Loucy (cell line): ENCODE measurements at regions not wholly inside any gene's neighbourhood (a gene's known extent, or its start where the extent isn't known, plus 50 kb on each side); places are given as distances from the start of the nearest gene placed in this dataset.
"Not testable (repeated sequence)": the region's sequence is repeated elsewhere in the genome, so short reads cannot be mapped to it uniquely, and the experiment has no call there.

Source experiments
- H2AFZ ChIP-seq: fragments of 200-600 bp; sonication (generic); 2 replicates; pipeline ENCODE4 v1.6.0; 2016; ENCODE audit warnings: antibody characterized with exemption, mild to moderate bottlenecking, low read length, moderate library complexity
- H3F3A ChIP-seq: fragments of 200-600 bp; 2 replicates; pipeline ENCODE4 v1.6.0; 2016; ENCODE audit warnings: antibody characterized with exemption, low read depth, mild to moderate bottlenecking
- H3K27me3 ChIP-seq: fragments of 200-600 bp; sonication (generic); 2 replicates; pipeline ENCODE4 v1.6.1; 2014; ENCODE audit warnings: low read length, mild to moderate bottlenecking; ENCODE audit not compliant: insufficient read depth, poor library complexity, severe bottlenecking
- H3K36me3 ChIP-seq: fragments of 200-600 bp; sonication (generic); 2 replicates; pipeline ENCODE4 v1.6.1; 2016; ENCODE audit warnings: low read length; ENCODE audit not compliant: insufficient read depth
- H3K4me1 ChIP-seq: fragments of 200-600 bp; sonication (generic); 2 replicates; pipeline ENCODE4 v1.5.1; 2014; ENCODE audit warnings: low read length, mild to moderate bottlenecking; ENCODE audit not compliant: insufficient read depth, poor library complexity, severe bottlenecking
- H3K4me2 ChIP-seq: fragments of 200-600 bp; sonication (generic); 2 replicates; pipeline ENCODE4 v1.6.0; 2014; ENCODE audit warnings: antibody characterized with exemption, low read length, low read depth, mild to moderate bottlenecking; ENCODE audit not compliant: poor library complexity, severe bottlenecking
- H3K4me3 ChIP-seq: fragments of 200-600 bp; sonication (generic); 2 replicates; pipeline ENCODE4 v1.5.1; 2014; ENCODE audit warnings: low read length, mild to moderate bottlenecking, mixed read lengths; ENCODE audit not compliant: poor library complexity, severe bottlenecking
- H3K79me2 ChIP-seq: fragments of 200-600 bp; sonication (generic); 2 replicates; pipeline ENCODE4 v1.6.1; 2014; ENCODE audit warnings: low read length; ENCODE audit not compliant: insufficient read depth
- H3K9ac ChIP-seq: fragments of 200-600 bp; sonication (generic); 2 replicates; pipeline ENCODE4 v1.6.0; 2014; ENCODE audit warnings: mild to moderate bottlenecking, low read depth, low read length, moderate library complexity; ENCODE audit not compliant: poor library complexity, severe bottlenecking
- H3K9me2 ChIP-seq: fragments of 200-600 bp; sonication (generic); replicated peaks from 2 replicates; pipeline ENCODE4 v1.6.1; 2016; ENCODE audit warnings: low read depth, low read length, mixed read lengths
- H3K9me3 ChIP-seq: fragments of 200-600 bp; sonication (generic); 2 replicates; pipeline ENCODE4 v1.6.1; 2014; ENCODE audit warnings: mild to moderate bottlenecking, antibody characterized with exemption, low read length, low read depth; ENCODE audit not compliant: insufficient read depth
- H4K20me1 ChIP-seq: fragments of 200-600 bp; sonication (generic); 2 replicates; pipeline ENCODE4 v1.6.0; 2014; ENCODE audit warnings: antibody characterized with exemption, low read length, mild to moderate bottlenecking; ENCODE audit not compliant: insufficient read depth, poor library complexity, severe bottlenecking
- EZH2phosphoT487 ChIP-seq: fragments of 200-600 bp; IDR thresholded peaks from 2 replicates; pipeline ENCODE4 v1.6.1; 2018; ENCODE audit warnings: antibody characterized with exemption, mild to moderate bottlenecking, moderate library complexity, borderline replicate concordance
- TF ChIP-seq, protein P1 (sequence below): fragments of 200-600 bp; sonication (generic); conservative IDR thresholded peaks from 2 replicates; pipeline ENCODE4 v1.5.1; 2014; ENCODE audit warnings: mild to moderate bottlenecking, antibody characterized with exemption, low read length

DNA sequence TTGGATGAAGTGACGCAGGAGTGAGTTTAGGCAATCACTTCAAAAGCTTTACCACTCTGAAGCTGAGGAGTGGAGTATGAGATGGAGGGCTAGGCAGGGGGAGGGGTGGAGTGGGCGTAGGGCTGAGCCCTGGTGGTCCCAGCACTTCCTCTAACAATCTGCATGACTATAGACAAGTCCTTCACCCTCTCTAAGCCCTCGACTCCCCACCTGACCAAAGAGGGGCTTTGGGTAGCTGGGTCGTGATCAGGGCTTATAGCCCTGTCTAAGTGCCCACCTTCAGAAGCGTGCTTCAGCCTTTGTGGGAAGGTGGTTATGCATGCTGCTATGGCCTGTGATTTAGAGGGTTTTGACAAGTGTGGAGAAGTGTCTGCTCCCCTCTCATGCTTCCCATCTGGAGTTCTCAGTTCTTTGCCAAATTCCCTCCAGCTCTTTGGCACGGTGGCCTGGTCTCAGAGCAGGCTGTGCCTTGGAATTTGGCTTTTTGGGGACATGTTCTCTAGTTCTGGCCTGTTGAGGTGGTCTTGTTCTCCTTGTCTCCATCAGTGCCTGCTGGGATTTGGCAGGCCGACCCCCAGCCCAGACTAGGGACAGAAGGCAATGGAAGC, 53.0 kb downstream of the ACTBL2 start:
- no peaks in the 10 kb centered on the region for H4K20me1 ChIP-seq
- H3K4me2 ChIP-seq = no peak overlapping the region
- no peaks in the 10 kb centered on the region for H3K27me3 ChIP-seq
- H3K9me3 ChIP-seq = no peaks in the 10 kb centered on the region
- no peak overlapping the region for H2AFZ ChIP-seq
- H3K9ac ChIP-seq = no peak overlapping the region
- H3K4me1 ChIP-seq = no peaks in the 10 kb centered on the region
- no peak overlapping the region for H3K4me3 ChIP-seq
- no peaks in the 10 kb centered on the region for H3K79me2 ChIP-seq
- no peaks in the 10 kb centered on the region for H3K9me2 ChIP-seq
- H3F3A ChIP-seq = no peaks in the 10 kb centered on the region
- TF ChIP-seq, protein P1, sequence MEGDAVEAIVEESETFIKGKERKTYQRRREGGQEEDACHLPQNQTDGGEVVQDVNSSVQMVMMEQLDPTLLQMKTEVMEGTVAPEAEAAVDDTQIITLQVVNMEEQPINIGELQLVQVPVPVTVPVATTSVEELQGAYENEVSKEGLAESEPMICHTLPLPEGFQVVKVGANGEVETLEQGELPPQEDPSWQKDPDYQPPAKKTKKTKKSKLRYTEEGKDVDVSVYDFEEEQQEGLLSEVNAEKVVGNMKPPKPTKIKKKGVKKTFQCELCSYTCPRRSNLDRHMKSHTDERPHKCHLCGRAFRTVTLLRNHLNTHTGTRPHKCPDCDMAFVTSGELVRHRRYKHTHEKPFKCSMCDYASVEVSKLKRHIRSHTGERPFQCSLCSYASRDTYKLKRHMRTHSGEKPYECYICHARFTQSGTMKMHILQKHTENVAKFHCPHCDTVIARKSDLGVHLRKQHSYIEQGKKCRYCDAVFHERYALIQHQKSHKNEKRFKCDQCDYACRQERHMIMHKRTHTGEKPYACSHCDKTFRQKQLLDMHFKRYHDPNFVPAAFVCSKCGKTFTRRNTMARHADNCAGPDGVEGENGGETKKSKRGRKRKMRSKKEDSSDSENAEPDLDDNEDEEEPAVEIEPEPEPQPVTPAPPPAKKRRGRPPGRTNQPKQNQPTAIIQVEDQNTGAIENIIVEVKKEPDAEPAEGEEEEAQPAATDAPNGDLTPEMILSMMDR = no peak
- TF ChIP-seq EZH2phosphoT487 = no peak
- H3K36me3 ChIP-seq = no peaks in the 10 kb centered on the region

DNA sequence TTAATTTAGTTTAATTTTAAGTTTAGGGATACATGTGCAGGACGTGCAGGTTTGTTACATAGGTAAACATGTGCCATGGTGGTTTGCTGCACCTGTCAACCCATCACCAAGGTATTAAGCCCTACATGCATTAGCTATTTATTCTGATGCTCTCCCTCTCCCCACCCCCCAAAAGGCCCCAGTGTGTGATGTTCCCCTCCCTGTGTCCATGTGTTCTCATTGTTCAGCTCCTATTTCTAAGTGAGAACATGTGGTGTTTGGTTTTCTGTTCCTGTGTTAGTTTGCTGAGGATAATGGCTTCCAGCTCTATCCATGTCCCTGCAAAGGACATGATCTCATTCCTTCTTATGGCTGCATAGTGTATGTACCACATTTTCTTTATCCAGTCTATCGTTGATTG, 53.6 kb downstream of the ACTBL2 start:
- not testable (repeated sequence) for H2AFZ ChIP-seq, H3K4me2 ChIP-seq, H3K27me3 ChIP-seq, H4K20me1 ChIP-seq, H3K4me3 ChIP-seq, H3K36me3 ChIP-seq, H3K79me2 ChIP-seq, H3K9me3 ChIP-seq, H3K4me1 ChIP-seq, H3F3A ChIP-seq, H3K9me2 ChIP-seq, H3K9ac ChIP-seq

DNA sequence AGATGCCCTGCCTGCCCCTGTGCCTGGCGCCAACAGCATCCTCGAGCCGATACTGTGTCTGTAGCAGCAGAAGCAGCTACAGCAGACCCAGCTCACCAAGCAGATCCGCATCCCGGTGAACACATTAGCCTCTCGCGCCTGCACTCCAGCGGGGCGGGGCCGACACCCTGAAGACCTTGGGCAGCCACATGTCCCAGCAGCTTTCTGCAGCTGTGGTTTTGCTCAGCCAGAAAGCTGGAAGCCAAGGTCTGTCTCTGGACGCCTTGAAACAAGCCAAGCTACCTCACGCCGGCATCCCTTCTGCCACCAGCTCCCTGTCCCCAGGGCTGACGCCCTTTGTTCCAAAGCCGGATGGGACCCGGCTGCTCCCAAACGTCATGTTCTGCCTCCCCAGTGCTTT, 59.6 kb downstream of the ACTBL2 start:
- no peak overlapping the region for H3K4me2 ChIP-seq
- no peak overlapping the region for H3K4me3 ChIP-seq
- no peak overlapping the region for H3K9ac ChIP-seq
- H3K4me1 ChIP-seq = no peaks in the 10 kb centered on the region
- no peaks in the 10 kb centered on the region for H3K36me3 ChIP-seq
- no peaks in the 10 kb centered on the region for H4K20me1 ChIP-seq
- H3K9me3 ChIP-seq = no peaks in the 10 kb centered on the region
- no peak overlapping the region for H2AFZ ChIP-seq
- TF ChIP-seq EZH2phosphoT487 = no peak
- TF ChIP-seq, protein P1 = no peak
- no peaks in the 10 kb centered on the region for H3K79me2 ChIP-seq
- H3K27me3 ChIP-seq = no peaks in the 10 kb centered on the region
- H3K9me2 ChIP-seq = no peaks in the 10 kb centered on the region
- no peaks in the 10 kb centered on the region for H3F3A ChIP-seq

DNA sequence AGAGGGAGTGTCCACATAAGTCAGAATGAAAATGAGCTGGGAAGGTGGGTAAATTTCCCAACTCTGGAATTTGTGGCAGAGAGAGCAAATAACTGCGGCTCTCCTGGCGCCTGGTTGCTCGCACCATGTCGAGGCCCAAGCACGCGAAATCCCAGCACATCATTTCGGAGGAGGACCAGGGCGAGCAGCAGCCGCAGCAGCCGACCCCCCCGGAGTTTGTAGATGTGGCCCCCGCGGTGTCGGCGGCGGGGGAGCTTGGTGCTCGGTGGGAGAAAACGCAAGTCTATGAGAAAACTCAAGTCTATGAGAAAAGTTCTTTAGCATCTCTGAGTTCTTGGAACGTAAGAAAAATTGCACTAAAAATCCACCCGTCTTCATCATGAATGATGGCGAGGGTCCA, 60.3 kb downstream of the ACTBL2 start:
- Histone ChIP-seq H2AFZ (no peak overlapping the region), H4K20me1 (no peaks in the 10 kb centered on the region), H3K4me1 (no peaks in the 10 kb centered on the region), H3K79me2 (no peaks in the 10 kb centered on the region), H3K36me3 (no peaks in the 10 kb centered on the region), H3K9me3 (no peaks in the 10 kb centered on the region), H3F3A (no peaks in the 10 kb centered on the region), H3K4me2 (no peak overlapping the region), H3K9ac (no peak overlapping the region), H3K4me3 (no peak overlapping the region), H3K27me3 (no peaks in the 10 kb centered on the region), H3K9me2 (no peaks in the 10 kb centered on the region)
- TF ChIP-seq EZH2phosphoT487 = no peak
- TF ChIP-seq, protein P1 = no peak
